Muscle of arm (tissue), 1 donor: ENCODE measurements at regions not wholly inside any gene's neighbourhood (a gene's known extent, or its start where the extent isn't known, plus 50 kb on each side); places are given as distances from the start of the nearest gene placed in this dataset.
"Not testable (repeated sequence)": the region's sequence is repeated elsewhere in the genome, so short reads cannot be mapped to it uniquely, and the experiment has no call there.

Source experiments
- DNase-seq: peaks from one replicate; pipeline ENCODE4 v3.0.0-alpha.2; 2013

DNA sequence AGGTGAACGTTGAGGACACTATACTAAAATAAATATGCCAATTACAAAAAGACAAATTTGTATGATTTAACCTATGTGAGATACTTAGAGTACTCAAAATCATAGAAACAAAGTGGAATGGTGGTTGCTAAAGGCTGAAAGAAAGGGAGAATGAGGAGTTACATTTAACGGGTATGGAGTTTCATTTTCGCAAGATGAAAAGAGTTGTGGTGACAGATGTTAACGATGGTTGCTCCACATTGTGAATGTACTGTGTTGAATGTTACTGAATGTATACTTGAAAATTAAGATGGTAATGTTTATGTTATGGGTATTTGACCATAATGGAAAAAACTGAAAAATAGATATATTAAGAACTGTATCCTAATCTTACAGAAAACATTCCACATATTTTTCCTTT is 51.3 kb upstream of the MOCS2 start:
- DNase-seq = no peak

- DNase-seq = no peak
Observed at GRCh38 chr5:53161876-53162275, 52.3 kb upstream of the MOCS2 start.

GRCh38 chr5:53164478-53165165 is 55.1 kb upstream of the MOCS2 start:
- DNase-seq = no peak

DNA sequence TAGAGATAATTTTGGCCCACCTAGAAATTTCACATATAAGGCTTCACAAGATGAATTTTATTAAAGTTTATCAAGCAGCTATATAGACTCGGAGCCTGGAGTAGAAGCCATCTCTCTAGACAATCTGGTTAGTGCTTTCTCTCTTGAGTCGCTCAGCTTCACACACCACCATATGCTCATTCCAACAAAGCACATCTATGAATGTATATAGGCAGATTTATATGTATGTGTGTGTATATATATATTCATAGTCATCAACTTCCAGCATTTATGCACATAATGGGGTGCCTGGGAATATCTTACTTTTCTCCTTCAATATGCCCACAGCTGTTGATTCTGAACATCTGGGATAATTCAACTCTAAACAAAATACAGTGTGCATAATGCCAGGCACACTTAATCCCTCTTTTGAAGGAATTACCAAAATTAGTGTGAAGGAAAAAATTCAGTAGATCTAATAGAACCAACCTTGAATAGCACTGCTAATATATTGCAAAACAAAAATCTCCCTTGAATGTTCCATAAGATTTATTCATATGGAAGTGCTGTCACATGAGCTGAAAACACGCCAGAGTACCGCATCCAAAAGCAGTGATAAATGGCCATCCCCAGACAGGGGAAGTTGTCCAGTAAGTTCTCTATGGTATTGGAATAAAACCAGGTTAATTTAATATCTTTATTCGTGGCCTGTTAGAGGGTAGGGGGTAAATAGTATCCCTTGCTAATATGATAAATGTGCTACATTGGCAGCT is 56.0 kb upstream of the MOCS2 start:
- peak; percentile 81 for DNase-seq

DNA sequence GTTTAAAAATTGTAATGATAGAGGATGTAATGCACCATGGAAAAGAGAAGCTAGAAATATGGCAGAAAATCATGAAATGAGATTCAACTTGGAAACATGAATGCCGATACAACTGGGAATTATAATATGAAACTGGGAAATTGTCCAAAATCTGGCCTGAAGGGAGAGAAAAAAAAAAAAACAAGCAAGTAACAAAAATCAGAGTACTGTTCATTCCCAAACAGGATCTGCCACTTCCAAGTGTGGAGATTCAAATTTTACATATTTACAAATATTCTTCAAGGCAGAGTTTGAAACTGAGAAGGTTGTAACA is 56.6 kb upstream of the MOCS2 start:
- DNase-seq = peak; percentile 85

DNA sequence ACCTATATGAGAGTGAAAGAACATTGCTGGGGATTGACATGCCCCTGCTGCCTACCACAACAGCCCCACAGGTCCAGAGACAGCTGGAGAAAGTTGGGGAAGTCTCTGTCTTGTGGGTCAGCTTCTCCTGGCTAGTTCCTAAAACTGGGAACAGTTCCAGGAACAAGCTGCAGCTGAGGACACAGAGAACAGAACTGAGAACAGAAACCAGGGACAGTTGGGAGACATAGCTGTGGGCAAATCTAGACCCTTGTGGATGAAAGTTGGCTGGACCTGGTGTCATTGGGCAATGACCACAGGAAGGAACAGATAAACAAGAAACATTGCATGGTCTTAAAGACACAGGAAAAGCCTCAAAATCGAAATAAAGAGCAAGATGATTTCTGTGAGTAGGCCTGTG is 58.3 kb upstream of the MOCS2 start:
- DNase-seq = peak; percentile 41

DNA sequence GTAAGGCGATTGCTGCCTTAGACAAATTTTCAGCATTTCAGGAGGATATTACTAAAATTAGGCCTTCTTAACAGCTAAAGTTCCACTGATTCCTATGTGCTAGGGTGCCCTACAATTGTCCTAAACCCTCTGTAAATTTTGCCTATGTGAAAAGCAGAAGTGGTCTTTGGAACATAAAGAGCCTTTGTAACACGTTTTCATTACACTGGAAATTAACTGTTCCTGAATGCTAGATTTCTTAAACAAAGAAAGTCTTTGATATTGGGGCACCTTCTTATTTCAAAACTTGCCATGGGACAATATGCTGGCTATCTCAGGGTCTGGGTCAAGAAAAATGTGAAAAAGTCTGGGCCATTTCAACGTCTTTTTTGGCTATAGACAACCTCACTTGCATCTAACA is 60.4 kb upstream of the MOCS2 start:
- no peak for DNase-seq

GRCh38 chr5:53170746-53171349 is 61.3 kb upstream of the MOCS2 start:
- DNase-seq = peak; percentile 43

- not testable (repeated sequence) for DNase-seq
Observed at GRCh38 chr5:53172073-53172472, 62.5 kb upstream of the MOCS2 start.

- DNase-seq = no peak
Observed at GRCh38 chr5:53172630-53173029, 63.1 kb upstream of the MOCS2 start.

DNA sequence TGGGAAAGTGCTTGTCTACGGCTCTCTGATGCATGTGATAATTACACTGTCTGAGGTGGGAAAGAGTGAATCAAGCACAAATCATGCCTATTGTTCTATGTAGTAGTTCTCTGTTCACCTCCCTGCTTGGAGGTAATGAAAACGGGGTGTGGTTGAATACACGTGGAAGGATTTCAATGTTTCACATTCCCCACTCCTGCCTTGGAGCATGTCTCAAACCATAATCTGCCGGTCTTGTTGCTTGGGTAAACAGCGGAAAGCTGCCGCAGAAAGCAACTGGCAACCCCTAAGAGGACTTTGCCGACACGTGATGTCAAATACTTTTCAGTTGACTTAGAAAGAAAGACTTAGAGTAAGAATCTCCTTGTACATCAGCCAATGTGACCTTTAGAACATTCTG is 63.5 kb upstream of the MOCS2 start:
- no peak for DNase-seq

GRCh38 chr5:53178830-53179229 is 69.3 kb upstream of the MOCS2 start:
- DNase-seq = no peak

DNA sequence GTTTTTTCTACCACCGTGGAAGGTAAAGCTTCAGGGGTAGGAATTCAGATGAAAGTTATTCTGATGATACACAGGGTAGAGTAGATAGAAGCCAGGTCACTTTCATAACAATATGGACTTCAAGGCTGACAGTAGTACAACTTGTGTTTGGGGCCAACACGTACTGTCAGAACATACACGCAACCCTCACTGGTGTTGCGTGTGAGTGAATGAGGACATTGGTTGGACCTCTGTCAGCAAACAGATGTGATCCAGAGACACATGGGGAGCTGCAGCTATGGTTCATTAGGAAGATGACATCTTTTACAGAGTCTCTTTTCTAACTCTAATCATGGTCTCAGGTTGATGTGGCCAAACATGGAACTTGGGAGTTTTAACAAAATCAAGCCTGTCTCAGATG is 70.1 kb upstream of the MOCS2 start:
- no peak for DNase-seq

GRCh38 chr5:53180538-53180937 is 71.0 kb upstream of the MOCS2 start:
- no peak for DNase-seq

DNA sequence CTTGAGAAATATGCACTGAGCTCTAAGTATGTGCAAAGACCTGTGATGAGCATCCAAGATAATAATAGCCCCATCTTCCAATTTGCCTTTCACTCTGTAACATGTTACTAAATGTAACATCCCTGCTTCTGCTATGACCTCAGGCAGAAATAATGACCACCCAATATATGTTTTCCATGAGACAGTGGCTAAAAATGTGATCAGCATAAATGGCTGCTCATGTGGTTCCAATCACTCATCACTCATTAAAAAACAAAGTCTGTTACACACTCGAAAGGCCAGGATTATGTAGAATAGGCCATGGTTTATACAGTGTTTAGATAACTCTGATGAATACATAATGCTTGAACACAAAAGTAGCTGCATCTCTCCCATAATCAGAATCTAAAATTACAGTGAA is 71.4 kb upstream of the MOCS2 start:
- no peak for DNase-seq

DNA sequence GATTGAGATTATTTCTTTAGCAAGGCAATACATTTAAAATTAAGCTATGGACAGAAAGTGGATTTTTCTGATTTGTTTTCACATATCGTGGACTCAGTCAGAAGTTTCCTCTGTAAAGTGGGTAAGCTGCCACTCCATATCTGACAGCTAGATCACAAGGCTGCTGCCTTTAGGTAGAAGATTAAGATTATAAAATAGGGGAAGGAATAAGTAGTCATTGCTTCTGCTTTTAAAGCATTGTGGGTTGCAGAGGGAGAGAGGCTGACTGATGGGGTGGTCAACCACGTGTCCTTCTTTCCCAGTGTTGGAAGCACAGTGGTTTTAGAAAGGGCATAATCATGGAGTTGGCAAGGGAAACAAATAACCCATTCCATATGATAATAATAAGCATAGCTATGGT is 74.3 kb upstream of the MOCS2 start:
- DNase-seq = no peak

GRCh38 chr5:53191548-53192165 is 82.1 kb upstream of the MOCS2 start:
- no peak for DNase-seq

- DNase-seq = no peak
Observed at GRCh38 chr5:53194086-53194485, 84.5 kb upstream of the MOCS2 start.

GRCh38 chr5:53199882-53200281 is 90.3 kb upstream of the MOCS2 start:
- DNase-seq = no peak

GRCh38 chr5:53200306-53200705 is 90.7 kb upstream of the MOCS2 start:
- no peak for DNase-seq

- DNase-seq = no peak
Observed at GRCh38 chr5:53201746-53202145, 92.2 kb upstream of the MOCS2 start.

DNA sequence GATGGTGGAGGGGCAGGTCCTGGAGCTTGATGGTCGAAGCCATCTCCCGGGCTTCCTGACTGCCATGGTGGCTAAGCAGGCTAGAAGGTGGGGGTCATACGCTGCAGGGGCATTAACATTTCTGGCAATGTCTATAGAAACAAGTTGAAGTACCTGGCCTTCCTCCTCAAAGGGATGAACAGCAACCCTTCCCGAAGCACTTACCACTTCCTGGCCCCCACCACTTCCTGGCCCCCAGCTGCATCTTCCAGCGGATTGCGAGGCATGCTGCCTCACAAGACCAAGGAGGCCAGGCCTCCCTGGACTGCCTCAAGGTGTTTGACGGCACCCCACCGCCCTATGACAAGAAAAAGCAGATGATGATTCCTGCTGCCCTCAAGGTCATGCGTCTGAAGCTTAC is 97.0 kb upstream of the MOCS2 start:
- DNase-seq = no peak

DNA sequence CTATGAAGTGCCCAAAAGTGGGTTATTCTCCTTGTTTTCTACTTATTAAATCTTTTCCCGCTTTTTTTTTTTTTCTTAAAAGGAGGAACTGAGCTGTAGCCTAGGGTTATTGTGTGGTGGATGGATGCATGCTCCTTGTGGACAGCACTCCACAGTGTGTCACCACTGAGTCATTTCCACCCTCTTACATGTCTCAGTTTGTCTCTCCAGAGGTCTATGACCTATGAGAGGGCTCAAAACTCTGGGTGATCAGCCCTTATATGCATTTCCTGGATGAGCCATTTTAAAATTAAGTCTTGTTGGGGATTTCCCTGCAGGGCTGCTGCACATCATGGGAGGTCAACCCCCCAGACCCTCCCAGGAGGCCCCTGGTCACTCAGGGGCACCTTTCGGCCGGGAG is 102.2 kb upstream of the MOCS2 start:
- DNase-seq = no peak
